Spinal cord (tissue), 9 donors: ENCODE measurements at regions not wholly inside any gene's neighbourhood (a gene's known extent, or its start where the extent isn't known, plus 50 kb on each side); places are given as distances from the start of the nearest gene placed in this dataset.
"Not testable (repeated sequence)": the region's sequence is repeated elsewhere in the genome, so short reads cannot be mapped to it uniquely, and the experiment has no call there.

Experiments used
- DNase-seq, 6 donors: peaks; one replicate each; pipeline versions ENCODE4 v3.0.0 to v3.0.0-alpha.2; 2013 to 2015; ENCODE audit warnings: low spot score in 6 of 6, low read depth in 4 of 6
- H3K27ac ChIP-seq: one replicate; pipeline ENCODE4 v1.5.1; 2013; ENCODE audit warnings: low read depth, low read length, control low read depth
- H3K27me3 ChIP-seq: one replicate; pipeline ENCODE4 v1.6.1; 2013; ENCODE audit warnings: low read length; ENCODE audit not compliant: control insufficient read depth, insufficient read depth
- H3K36me3 ChIP-seq: one replicate; pipeline ENCODE4 v1.6.1; 2013; ENCODE audit warnings: low read length; ENCODE audit not compliant: control insufficient read depth, insufficient read depth
- H3K4me1 ChIP-seq: one replicate; pipeline ENCODE4 v1.6.1; 2013; ENCODE audit warnings: low read length; ENCODE audit not compliant: control insufficient read depth, insufficient read depth
- H3K4me3 ChIP-seq: one replicate; pipeline ENCODE4 v1.5.1; 2013; ENCODE audit warnings: low read depth, low read length, control low read depth
- H3K9me3 ChIP-seq: one replicate; pipeline ENCODE4 v1.6.1; 2013; ENCODE audit warnings: low read length; ENCODE audit not compliant: control insufficient read depth, insufficient read depth
- WGBS: methylation state at CpG from one replicate; pipeline ENCODE4 v1.1.5; 2013; ENCODE audit warnings: missing lambda C conversion rate; ENCODE audit not compliant: insufficient coverage; 5-methylcytosine and 5-hydroxymethylcytosine counted together
- donor health status: healthy.

GRCh38 chr12:124676714-124677462, 109.5 kb upstream of the NCOR2 start:
- no peak for DNase-seq
- WGBS, result 84% methylated on average over 24 of the region's 42 CpGs
- H3K27ac ChIP-seq, result no peak overlapping the region

DNA sequence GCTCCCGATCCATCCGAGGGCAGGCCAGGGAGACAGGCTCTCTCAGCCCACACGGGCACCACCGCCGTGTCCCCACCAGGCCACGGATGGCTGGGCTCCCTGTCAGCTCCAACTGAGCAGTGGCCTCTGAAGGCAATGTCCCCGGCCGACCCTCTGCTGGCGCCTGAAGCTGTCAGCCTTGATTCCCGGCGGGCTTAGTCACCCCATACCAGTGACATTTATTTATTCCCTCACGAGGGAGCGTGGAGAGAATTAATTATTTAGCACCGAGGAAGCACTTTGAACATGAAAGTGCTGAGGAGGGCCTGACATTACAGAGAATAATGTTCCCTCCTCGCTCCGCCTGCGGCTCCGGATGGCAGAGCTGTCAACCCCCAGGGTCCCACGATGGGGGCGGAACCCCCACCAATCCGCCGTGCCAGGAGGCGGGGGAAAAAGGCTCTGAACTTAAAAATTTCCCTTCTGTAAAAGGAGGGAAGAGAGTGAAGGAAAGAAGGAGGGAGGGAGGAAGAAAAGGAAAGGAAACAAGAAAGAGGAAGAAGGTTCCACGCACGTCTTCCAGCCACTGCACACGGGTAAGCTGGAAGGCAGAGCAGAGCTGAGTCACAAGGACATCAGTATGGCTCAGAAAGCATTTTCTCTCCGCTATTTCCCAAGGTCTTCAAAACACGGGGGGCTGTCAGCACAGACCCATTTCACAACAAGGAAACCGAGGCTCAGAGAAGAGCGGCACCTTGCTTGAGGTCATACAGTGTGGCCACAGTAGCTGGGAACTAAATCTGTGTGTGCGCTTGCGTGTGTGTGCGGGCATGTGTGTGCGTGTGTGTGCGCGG, 108.7 kb upstream of the NCOR2 start:
- Histone ChIP-seq H3K27ac (peak overlapping the region; percentile 22), H3K4me3 (no peak overlapping the region)
- peak in 2 of 6 donors; percentile 74 to 88 for DNase-seq

More at GRCh38 chr12:124676714-124677462, 109.5 kb upstream of the NCOR2 start:
- H3K36me3 ChIP-seq, result no peaks in the 10 kb centered on the region
- no peaks in the 10 kb centered on the region for H3K27me3 ChIP-seq
- no peaks in the 10 kb centered on the region for H3K9me3 ChIP-seq
- H3K4me1 ChIP-seq, result peaks cover 74% of the 10 kb centered on the region
- no peak overlapping the region for H3K4me3 ChIP-seq

DNA sequence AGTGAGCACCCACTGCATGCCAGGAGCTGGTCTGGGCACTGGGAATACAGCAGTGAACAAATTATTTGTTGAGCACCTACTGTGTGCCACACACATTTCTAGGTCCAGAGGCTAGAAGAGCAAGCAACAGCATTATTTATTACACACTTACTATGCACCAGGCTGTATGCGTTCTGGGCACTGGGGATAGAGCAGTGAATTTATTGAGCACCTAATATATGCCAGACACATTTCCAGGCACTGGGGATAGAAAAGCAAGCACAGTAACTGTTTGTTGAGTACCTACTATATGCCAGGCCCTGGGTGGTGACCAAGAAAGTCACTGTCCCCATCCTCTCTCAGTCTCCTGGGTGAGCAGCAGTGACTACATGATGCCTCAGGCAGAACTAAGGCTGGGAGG, 107.5 kb upstream of the NCOR2 start:
- Histone ChIP-seq H3K27ac (peak overlapping the region; percentile 48), H3K36me3 (no peaks in the 10 kb centered on the region), H3K27me3 (no peaks in the 10 kb centered on the region), H3K9me3 (no peaks in the 10 kb centered on the region), H3K4me1 (peaks cover 56% of the 10 kb centered on the region), H3K4me3 (no peak overlapping the region)
- WGBS, result no CpG with 5 or more reads among the region's 1 CpG
- DNase-seq, result no peak

More for the DNA sequence above, 108.7 kb upstream of the NCOR2 start:
- Histone ChIP-seq H3K36me3 (no peaks in the 10 kb centered on the region), H3K27me3 (no peaks in the 10 kb centered on the region), H3K9me3 (no peaks in the 10 kb centered on the region), H3K4me1 (peaks cover 66% of the 10 kb centered on the region)
- 46% methylated on average over 28 of the region's 36 CpGs for WGBS

GRCh38 chr12:124673801-124674617, 106.6 kb upstream of the NCOR2 start:
- 35% methylated on average over 11 of the region's 15 CpGs for WGBS
- peaks cover 47% of the 10 kb centered on the region for H3K4me1 ChIP-seq
- H3K36me3 ChIP-seq, result no peaks in the 10 kb centered on the region
- H3K9me3 ChIP-seq, result no peaks in the 10 kb centered on the region
- H3K27me3 ChIP-seq, result no peaks in the 10 kb centered on the region
- peak overlapping the region; percentile 48 for H3K27ac ChIP-seq
- no peak overlapping the region for H3K4me3 ChIP-seq
- peak in 2 of 6 donors; percentile 78 to 96 for DNase-seq

DNA sequence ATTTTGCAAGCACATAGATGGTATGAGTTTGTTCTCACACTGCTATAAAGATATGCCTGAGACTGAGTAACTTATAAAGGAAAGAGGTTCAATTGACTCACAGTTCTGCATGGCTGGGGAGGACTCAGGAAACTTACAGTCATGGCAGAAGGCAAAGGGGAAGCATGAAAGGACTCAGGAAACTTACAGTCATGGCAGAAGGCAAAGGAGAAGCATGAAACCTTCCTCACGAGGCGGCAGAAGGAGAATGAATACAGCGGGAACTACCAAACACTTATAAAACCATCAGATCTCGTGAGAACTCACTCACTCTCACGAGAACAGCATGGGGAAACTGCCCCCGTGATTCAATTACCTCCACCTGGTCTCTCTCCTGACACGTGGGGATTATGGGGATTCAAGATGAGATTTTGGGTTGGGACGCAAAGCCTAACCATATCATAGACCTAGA, 101.9 kb upstream of the NCOR2 start:
- not testable (repeated sequence) for H3K4me3 ChIP-seq, H3K27me3 ChIP-seq, H3K27ac ChIP-seq, H3K36me3 ChIP-seq, DNase-seq, H3K9me3 ChIP-seq
- H3K4me1 ChIP-seq, result peaks cover 18% of the 10 kb centered on the region
- no CpG with 5 or more reads among the region's 8 CpGs for WGBS

DNA sequence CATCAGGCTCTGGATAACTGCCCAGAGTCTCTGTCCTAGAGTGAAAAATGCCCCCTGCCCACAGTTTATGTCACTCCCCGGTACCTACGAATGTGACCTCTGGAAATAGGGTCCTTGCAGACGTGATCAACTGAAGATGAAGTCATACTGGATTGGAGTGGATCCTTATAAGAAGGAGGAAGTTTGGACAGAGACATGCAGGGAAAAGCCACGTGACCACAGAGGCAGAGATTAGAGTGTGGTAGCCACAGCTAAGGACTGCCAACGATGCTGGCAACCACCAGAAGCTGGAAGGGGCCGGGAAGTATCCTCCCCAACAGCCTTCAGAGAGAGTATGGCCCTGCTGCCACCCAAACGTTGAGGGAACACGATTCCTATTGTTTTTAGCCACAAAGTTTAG, 101.2 kb upstream of the NCOR2 start:
- H3K27me3 ChIP-seq, result no peaks in the 10 kb centered on the region
- no peak overlapping the region for H3K4me3 ChIP-seq
- no peak for DNase-seq
- 55% methylated on average over 8 of the region's 8 CpGs for WGBS
- no peaks in the 10 kb centered on the region for H3K9me3 ChIP-seq
- no peak overlapping the region for H3K27ac ChIP-seq
- H3K36me3 ChIP-seq, result no peaks in the 10 kb centered on the region
- H3K4me1 ChIP-seq, result peaks cover 19% of the 10 kb centered on the region

DNA sequence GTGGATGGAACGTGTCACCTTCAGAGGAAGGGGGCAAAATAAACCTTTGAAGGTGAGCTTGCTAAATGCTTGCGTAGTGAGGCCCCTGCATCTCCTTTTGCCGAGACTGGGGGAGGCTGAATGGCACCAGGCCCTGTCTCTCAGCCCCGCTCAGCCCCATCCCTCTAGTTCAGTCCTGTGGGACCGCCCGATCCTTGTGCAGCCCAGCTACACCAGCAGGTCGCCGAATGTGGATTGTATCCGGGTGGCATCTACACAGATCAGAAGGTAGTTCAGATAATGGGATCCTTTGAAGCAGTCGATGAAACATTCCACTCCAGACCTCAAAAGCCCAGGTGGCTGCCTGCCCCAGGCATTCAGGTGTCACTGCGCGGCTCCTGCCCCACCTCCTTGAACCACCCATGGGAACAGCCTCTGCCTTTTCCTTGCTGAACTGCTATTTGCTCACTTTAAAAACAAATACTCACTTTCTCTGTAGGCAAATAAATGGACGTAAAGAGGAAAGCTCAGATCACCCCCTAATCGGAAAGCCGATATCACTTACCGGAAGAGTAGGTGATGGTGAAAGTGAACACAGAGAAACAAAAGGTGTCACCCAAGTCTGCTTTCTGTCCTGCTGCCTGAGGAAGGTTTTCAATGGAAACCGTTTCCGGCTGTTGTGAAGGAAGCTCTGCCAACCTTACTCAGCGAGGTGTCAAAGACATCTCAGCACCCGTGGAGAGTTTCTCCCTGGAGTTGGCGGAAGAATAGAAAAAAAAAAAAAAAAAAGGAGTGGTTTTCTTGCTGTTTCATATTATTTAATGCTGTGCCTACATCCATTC, 100.3 kb upstream of the NCOR2 start:
- H3K9me3 ChIP-seq, result no peaks in the 10 kb centered on the region
- H3K4me3 ChIP-seq, result no peak overlapping the region
- no peaks in the 10 kb centered on the region for H3K36me3 ChIP-seq
- H3K4me1 ChIP-seq, result peaks cover 24% of the 10 kb centered on the region
- no peak overlapping the region for H3K27ac ChIP-seq
- peak in 1 of 6 donors; percentile 58 for DNase-seq
- no peaks in the 10 kb centered on the region for H3K27me3 ChIP-seq
- 84% methylated on average over 15 of the region's 21 CpGs for WGBS

- Histone ChIP-seq H3K9me3 (no peaks in the 10 kb centered on the region), H3K27ac (no peak overlapping the region), H3K36me3 (no peaks in the 10 kb centered on the region), H3K27me3 (no peaks in the 10 kb centered on the region), H3K4me3 (no peak overlapping the region), H3K4me1 (peaks cover 25% of the 10 kb centered on the region)
- WGBS, result 100% methylated on average over 1 of the region's 4 CpGs
- DNase-seq, result no peak
Measured at GRCh38 chr12:124666722-124667259, 99.4 kb upstream of the NCOR2 start.
